Stimulated activated CD4-positive, alpha-beta T cell treated with anti-CD3 and anti-CD28 coated beads, Interleukin-2, amount 100 ng/mL, for 24 hours (primary cell): ENCODE measurements at regions not wholly inside any gene's neighbourhood (a gene's known extent, or its start where the extent isn't known, plus 50 kb on each side); places are given as distances from the start of the nearest gene placed in this dataset.
"Not testable (repeated sequence)": the region's sequence is repeated elsewhere in the genome, so short reads cannot be mapped to it uniquely, and the experiment has no call there.

Experiments used
- DNase-seq, 2 donors: peaks; one replicate each; pipeline ENCODE4 v3.0.0-alpha.2; 2020

- no peak for DNase-seq
Observed at GRCh38 chr11:38710262-38710661, 2112.2 kb upstream of the RAG2 start.

DNA sequence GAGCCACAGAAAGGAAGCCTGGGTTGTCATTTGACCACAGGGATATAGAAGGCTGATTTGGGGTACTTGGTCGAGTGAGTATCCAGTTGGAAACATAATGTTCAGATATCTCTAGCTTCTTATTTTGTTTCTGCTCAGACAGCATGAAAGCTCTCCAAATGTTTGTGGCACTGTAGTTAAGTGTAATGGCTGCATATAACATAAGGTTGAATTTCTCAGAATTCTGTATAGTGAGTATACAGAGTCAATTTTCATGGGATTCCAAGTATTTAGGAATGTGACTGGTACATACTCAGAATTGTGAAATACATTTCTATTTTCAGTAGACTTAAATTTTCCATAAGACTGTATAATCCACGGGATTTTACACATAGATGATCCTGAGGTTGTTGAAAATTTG is 2102.1 kb upstream of the RAG2 start:
- no peak for DNase-seq

GRCh38 chr11:38693306-38693705 is 2095.3 kb upstream of the RAG2 start:
- DNase-seq = no peak

- not testable (repeated sequence) for DNase-seq
Observed at GRCh38 chr11:38690211-38690610, 2092.2 kb upstream of the RAG2 start.

- no peak for DNase-seq
Observed at GRCh38 chr11:38687008-38687407, 2089.0 kb upstream of the RAG2 start.

- no peak for DNase-seq
Observed at GRCh38 chr11:38683484-38683883, 2085.4 kb upstream of the RAG2 start.

- no peak for DNase-seq
Observed at GRCh38 chr11:38680746-38681145, 2082.7 kb upstream of the RAG2 start.

- DNase-seq = no peak
Observed at GRCh38 chr11:38680166-38680565, 2082.1 kb upstream of the RAG2 start.

- DNase-seq = no peak
Observed at GRCh38 chr11:38672445-38672844, 2074.4 kb upstream of the RAG2 start.

GRCh38 chr11:38667359-38667758 is 2069.3 kb upstream of the RAG2 start:
- no peak for DNase-seq

DNA sequence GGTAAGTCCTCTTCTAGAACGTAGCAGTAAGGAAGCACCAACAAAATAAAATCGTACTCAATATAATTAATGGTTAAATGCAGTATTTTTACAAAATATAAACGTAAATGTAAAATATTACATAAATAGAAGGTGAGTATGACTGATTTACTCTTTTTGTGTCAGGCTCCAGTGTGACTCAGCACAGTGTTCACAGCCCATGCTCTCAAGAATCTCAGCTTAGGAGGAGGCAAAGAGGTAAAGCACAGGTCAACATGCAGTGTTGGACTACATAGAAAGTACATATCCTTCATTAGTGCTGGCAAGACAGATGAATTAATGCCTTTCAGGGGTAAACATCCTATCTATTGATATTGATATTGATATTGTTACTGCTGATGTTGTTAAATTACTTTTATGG is 2050.6 kb upstream of the RAG2 start:
- no peak for DNase-seq

- DNase-seq = no peak
Observed at GRCh38 chr11:38646382-38646781, 2048.3 kb upstream of the RAG2 start.

GRCh38 chr11:38640854-38641253 is 2042.8 kb upstream of the RAG2 start:
- DNase-seq = no peak

DNA sequence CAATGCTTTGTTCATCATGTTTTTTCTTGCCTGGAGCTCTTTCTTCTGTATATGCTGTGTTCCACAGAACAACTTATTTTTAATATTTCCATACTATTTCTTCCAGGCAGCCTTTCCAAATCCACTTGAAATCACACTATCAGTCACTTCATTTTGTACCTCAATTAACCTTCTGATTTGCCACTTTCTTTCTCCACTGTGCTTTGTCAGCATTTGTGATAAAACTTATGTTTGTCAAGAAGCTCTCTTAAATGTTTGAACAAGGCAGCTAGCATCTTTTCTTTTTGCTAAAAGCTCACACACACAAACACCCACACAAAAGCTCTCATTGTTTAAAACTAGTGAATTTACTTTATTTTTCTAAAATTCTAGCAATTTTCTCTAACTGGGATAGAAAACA is 2014.7 kb upstream of the RAG2 start:
- DNase-seq = no peak

DNA sequence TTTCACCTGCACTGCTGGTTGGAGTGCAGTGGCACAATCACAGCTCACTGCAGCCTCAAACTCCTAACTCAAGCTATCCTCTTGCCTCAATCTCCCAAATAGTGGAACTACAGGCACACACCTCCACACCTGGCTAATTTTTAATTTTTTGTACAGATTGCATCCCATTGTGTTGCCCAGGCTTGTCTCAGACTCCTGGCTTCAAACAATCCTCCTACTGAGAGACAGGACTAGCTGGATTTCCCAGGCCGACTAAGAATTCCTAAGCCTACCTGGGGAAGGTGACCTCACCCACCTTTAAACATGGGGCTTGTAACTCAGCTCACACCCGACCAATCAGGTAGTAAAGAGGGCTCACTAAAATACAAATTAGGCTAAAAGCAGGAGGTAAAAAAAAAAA is 2003.3 kb upstream of the RAG2 start:
- not testable (repeated sequence) for DNase-seq

GRCh38 chr11:38598418-38598817 is 2000.4 kb upstream of the RAG2 start:
- no peak for DNase-seq

DNA sequence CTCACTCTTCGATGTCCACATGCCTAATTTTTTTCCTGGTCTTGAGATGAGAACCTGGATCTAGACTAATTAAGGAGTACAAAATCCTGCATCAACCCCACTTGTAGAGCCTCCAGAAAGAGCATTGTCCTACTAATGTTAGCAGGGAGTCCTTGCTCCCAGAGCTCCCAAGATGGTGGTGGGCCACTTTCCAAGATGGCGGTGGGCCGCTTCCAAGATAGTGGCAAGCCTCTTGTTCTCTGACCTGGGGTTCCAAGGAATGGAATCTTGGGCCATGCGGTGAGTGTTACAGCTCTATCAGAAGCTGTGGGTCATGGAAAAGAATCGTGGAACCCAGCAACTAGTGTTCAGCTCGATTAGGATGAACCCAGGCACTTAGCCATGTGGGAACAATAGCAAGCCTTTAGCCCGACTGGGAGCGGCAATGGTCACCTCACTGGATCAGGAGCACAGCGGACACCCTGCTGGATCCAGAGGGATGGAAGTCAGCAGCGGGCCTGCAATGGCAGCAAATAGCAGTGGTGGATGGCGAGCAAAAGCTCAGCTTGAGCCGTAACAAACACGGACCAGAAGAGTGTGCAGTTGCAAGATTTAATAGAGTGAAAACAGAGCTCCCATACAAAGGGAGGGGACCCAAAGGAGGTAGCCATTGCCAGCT is 1997.5 kb upstream of the RAG2 start:
- DNase-seq = not testable (repeated sequence)

DNA sequence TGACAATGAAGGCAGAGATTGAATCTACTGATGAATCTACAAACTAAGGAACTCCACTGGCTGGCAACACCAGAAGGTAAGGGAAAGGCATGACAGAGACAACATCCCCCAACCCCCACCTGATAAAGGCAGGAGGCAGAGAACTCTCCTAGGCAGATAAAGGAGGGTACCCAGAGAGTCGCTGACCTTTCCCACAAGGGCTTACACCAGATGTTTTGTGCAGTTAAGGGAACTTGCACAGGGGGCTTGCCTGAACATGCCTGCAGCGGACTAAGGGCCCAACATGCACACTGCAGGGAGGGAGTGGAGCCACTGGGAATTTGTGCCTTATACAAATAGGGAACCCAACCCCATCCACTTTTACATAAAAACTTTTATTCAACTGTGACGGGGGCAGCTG is 1996.9 kb upstream of the RAG2 start:
- DNase-seq = no peak

DNA sequence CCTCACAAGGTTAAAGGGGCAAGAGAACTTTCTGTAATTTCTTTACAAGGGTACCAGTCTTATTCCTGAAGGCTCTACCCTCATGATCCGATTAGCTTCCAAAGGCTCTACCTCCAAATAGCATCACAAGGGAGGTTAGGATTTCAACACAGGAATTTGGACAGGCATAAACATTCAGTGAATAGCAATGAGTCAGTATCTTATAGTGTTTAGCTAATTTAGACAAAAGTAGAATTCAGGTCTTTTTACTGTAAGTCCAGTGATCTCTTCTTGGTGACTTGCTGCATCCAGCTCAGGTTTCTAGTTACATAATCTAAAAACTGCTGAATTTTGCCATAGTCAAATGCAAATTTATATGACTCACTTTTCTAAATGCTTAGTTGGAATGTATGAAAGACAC is 1995.6 kb upstream of the RAG2 start:
- DNase-seq = no peak

DNA sequence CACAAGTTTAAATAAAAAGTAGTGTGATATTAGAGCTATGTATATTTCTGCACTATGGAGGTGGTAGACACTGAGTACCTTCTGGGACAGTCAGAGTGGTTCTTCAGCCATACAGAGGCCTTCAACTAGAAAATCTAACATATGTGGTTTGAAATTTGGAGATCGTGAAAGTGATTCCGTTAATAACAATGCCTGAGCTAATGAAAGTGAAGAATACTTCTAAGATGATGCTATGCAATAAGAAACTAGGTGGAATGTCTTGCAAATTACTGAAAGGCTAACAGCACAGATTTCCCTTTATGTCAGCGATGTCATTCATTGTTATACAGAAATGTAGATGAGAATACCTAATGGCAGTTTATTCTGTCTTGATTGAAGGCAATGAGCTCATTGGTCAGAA is 1984.7 kb upstream of the RAG2 start:
- no peak for DNase-seq

- no peak for DNase-seq
Observed at GRCh38 chr11:38582151-38582550, 1984.1 kb upstream of the RAG2 start.

GRCh38 chr11:38577769-38578168 is 1979.7 kb upstream of the RAG2 start:
- DNase-seq = no peak

DNA sequence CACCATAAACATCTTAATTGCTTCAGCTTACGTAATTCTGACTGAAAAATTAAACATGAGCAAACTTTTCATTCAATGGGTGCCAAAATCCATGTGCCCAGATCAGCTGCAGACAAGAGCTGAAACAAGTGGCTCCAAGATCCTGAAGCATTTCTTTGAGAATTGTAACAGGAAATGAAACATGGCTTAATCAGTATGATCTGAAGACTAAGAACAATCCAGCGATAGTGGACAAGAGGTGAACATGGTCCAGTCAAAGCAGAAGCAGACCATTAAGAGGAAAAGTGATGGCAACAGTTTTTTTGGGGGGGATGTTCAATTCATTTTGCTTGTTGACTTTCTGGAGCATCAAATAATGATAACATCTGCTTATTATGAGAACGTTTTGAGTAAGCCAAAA is 1964.5 kb upstream of the RAG2 start:
- no peak for DNase-seq

GRCh38 chr11:38553148-38553547 is 1955.1 kb upstream of the RAG2 start:
- DNase-seq = no peak

GRCh38 chr11:38547462-38547861 is 1949.4 kb upstream of the RAG2 start:
- no peak for DNase-seq

- no peak for DNase-seq
Observed at GRCh38 chr11:38543986-38544385, 1946.0 kb upstream of the RAG2 start.
